Glutamatergic neuron (in vitro differentiated cells): ENCODE measurements at regions not wholly inside any gene's neighbourhood (a gene's known extent, or its start where the extent isn't known, plus 50 kb on each side); places are given as distances from the start of the nearest gene placed in this dataset.
"Not testable (repeated sequence)": the region's sequence is repeated elsewhere in the genome, so short reads cannot be mapped to it uniquely, and the experiment has no call there.

Source experiments
- DNase-seq: peaks from one replicate; pipeline ENCODE4 v3.0.0; 2022
- H3K27ac Mint-ChIP-seq: one replicate; pipeline ENCODE4 v1.8.0; 2020; ENCODE audit warnings: mild to moderate bottlenecking, mixed read lengths, inconsistent platforms; ENCODE audit not compliant: unreplicated experiment
- H3K27me3 Mint-ChIP-seq: one replicate; pipeline ENCODE4 v1.8.0; 2020; ENCODE audit warnings: mild to moderate bottlenecking, moderate library complexity, mixed read lengths, inconsistent platforms; ENCODE audit not compliant: unreplicated experiment
- H3K36me3 Mint-ChIP-seq: one replicate; pipeline ENCODE4 v1.8.0; 2020; ENCODE audit warnings: mild to moderate bottlenecking, mixed read lengths, inconsistent platforms; ENCODE audit not compliant: unreplicated experiment
- H3K4me1 Mint-ChIP-seq: one replicate; pipeline ENCODE4 v1.8.0; 2020; ENCODE audit warnings: mild to moderate bottlenecking, low read depth, mixed read lengths, inconsistent platforms; ENCODE audit not compliant: unreplicated experiment
- H3K4me3 Mint-ChIP-seq: one replicate; pipeline ENCODE4 v1.8.0; 2020; ENCODE audit warnings: mild to moderate bottlenecking, mixed read lengths, inconsistent platforms; ENCODE audit not compliant: unreplicated experiment
- H3K9me3 Mint-ChIP-seq: one replicate; pipeline ENCODE4 v1.8.0; 2020; ENCODE audit warnings: mild to moderate bottlenecking, moderate library complexity, mixed read lengths, inconsistent platforms; ENCODE audit not compliant: unreplicated experiment
- CTCF ChIP-seq: fragments of 200-600 bp; sonication (generic); IDR thresholded peaks from one replicate; pipeline ENCODE4 v1.5.0; 2021; ENCODE audit not compliant: partially characterized antibody, unreplicated experiment

GRCh38 chr10:33968983-33969382 lies 634.5 kb upstream of the NRP1 start:
- Mint-ChIP-seq H3K4me1 (no peaks in the 10 kb centered on the region), H3K27ac (no peak overlapping the region), H3K27me3 (no peaks in the 10 kb centered on the region), H3K9me3 (no peaks in the 10 kb centered on the region), H3K36me3 (peaks cover 5% of the 10 kb centered on the region), H3K4me3 (no peak overlapping the region)
- no peak for DNase-seq
- TF ChIP-seq CTCF: no peak

- H3K4me3 Mint-ChIP-seq: no peak overlapping the region
- no peaks in the 10 kb centered on the region for H3K27me3 Mint-ChIP-seq
- TF ChIP-seq CTCF: no peak
- H3K9me3 Mint-ChIP-seq: peaks cover 2% of the 10 kb centered on the region
- peaks cover 1% of the 10 kb centered on the region for H3K4me1 Mint-ChIP-seq
- peaks cover 5% of the 10 kb centered on the region for H3K36me3 Mint-ChIP-seq
- H3K27ac Mint-ChIP-seq: no peak overlapping the region
- no peak for DNase-seq
Observed at GRCh38 chr10:33967606-33968120, 633.2 kb upstream of the NRP1 start.

GRCh38 chr10:33966946-33967345 lies 632.5 kb upstream of the NRP1 start:
- H3K36me3 Mint-ChIP-seq: peaks cover 5% of the 10 kb centered on the region
- peaks cover 1% of the 10 kb centered on the region for H3K4me1 Mint-ChIP-seq
- H3K4me3 Mint-ChIP-seq: no peak overlapping the region
- no peak overlapping the region for H3K27ac Mint-ChIP-seq
- TF ChIP-seq CTCF: no peak
- no peak for DNase-seq
- H3K27me3 Mint-ChIP-seq: peaks cover 2% of the 10 kb centered on the region
- peaks cover 2% of the 10 kb centered on the region for H3K9me3 Mint-ChIP-seq

- peaks cover 1% of the 10 kb centered on the region for H3K4me1 Mint-ChIP-seq
- no peak for DNase-seq
- no peak overlapping the region for H3K4me3 Mint-ChIP-seq
- peaks cover 2% of the 10 kb centered on the region for H3K27me3 Mint-ChIP-seq
- no peak overlapping the region for H3K27ac Mint-ChIP-seq
- TF ChIP-seq CTCF: no peak
- H3K9me3 Mint-ChIP-seq: peaks cover 2% of the 10 kb centered on the region
- peaks cover 5% of the 10 kb centered on the region for H3K36me3 Mint-ChIP-seq
Observed at GRCh38 chr10:33965795-33966581, 631.5 kb upstream of the NRP1 start.

GRCh38 chr10:33963729-33964128 lies 629.3 kb upstream of the NRP1 start:
- H3K9me3 Mint-ChIP-seq: peaks cover 2% of the 10 kb centered on the region
- TF ChIP-seq CTCF: no peak
- no peaks in the 10 kb centered on the region for H3K36me3 Mint-ChIP-seq
- peaks cover 2% of the 10 kb centered on the region for H3K27me3 Mint-ChIP-seq
- peaks cover 1% of the 10 kb centered on the region for H3K4me1 Mint-ChIP-seq
- H3K4me3 Mint-ChIP-seq: no peak overlapping the region
- DNase-seq: no peak
- no peak overlapping the region for H3K27ac Mint-ChIP-seq

- H3K27me3 Mint-ChIP-seq, H3K4me1 Mint-ChIP-seq, H3K9me3 Mint-ChIP-seq, H3K36me3 Mint-ChIP-seq, H3K4me3 Mint-ChIP-seq, DNase-seq, H3K27ac Mint-ChIP-seq: not testable (repeated sequence)
Observed at GRCh38 chr10:33956322-33956721, 621.9 kb upstream of the NRP1 start.
